ENCODE measurements at regions not wholly inside any gene's neighbourhood (a gene's known extent, or its start where the extent isn't known, plus 50 kb on each side); places are given as distances from the start of the nearest gene placed in this dataset.
"Not testable (repeated sequence)": the region's sequence is repeated elsewhere in the genome, so short reads cannot be mapped to it uniquely, and the experiment has no call there.

DNA sequence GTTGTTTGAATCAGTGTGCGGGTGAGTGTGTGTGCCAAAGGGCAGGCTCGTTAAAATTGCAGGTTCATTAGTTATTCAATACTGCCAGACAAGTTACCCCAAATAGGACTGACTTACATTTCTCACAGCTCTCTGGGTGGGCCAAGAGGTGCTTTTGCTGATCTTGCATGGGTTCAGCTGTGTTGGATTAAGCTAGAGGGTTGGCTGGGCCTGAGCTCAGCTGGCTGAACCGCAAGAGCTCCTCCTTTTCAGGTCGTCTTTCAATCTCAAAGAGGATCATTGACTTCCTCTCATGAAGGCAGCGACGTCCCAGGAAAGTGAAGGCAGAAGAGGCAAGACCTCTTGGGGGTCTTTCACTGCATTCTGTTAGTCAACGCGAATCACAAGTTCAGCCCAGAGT, 343.3 kb upstream of the FRG1 start:
- Histone ChIP-seq H3K9me3 (no peaks in the 10 kb centered on the region), H3K27me3 (ENCODE audit: low read depth) (no peaks in the 10 kb centered on the region), H3K4me1 (no peaks in the 10 kb centered on the region), H3K36me3 (replicated peaks) (no peaks in the 10 kb centered on the region), H3K4me3 (no peak overlapping the region)
- no peak for DNase-seq (ENCODE audit: low spot score in 2 of 2)
- in situ Hi-C loops (cut with MboI; ENCODE audit: low sequenced_read_pairs): no loop called here

DNA sequence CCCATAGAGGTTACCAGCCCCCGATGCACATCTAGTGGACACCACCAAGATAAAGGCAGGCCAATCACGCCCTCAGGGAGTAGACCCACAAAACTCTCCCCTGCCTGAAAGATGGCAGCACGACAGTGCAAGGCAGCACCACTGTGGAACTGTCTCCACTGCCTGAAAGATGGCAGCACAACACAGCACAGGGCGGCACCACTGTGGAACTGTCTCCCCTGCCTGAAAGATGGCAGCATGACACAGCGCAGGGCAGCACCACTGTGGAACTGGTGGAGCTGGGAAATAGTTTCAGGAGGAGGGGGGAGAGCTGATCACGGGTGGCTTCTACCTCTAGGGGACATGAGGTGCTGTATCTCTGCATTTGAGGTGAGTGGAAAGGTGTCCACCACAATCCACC, 340.4 kb upstream of the FRG1 start:
- Histone ChIP-seq H3K9me3 (no peaks in the 10 kb centered on the region), H3K27me3 (ENCODE audit: low read depth) (no peaks in the 10 kb centered on the region), H3K36me3 (replicated peaks) (no peaks in the 10 kb centered on the region), H3K4me3 (no peak overlapping the region), H3K4me1 (no peaks in the 10 kb centered on the region)
- in situ Hi-C loops (cut with MboI; ENCODE audit: low sequenced_read_pairs): no loop called here
- DNase-seq (ENCODE audit: low spot score in 2 of 2): no peak

DNA sequence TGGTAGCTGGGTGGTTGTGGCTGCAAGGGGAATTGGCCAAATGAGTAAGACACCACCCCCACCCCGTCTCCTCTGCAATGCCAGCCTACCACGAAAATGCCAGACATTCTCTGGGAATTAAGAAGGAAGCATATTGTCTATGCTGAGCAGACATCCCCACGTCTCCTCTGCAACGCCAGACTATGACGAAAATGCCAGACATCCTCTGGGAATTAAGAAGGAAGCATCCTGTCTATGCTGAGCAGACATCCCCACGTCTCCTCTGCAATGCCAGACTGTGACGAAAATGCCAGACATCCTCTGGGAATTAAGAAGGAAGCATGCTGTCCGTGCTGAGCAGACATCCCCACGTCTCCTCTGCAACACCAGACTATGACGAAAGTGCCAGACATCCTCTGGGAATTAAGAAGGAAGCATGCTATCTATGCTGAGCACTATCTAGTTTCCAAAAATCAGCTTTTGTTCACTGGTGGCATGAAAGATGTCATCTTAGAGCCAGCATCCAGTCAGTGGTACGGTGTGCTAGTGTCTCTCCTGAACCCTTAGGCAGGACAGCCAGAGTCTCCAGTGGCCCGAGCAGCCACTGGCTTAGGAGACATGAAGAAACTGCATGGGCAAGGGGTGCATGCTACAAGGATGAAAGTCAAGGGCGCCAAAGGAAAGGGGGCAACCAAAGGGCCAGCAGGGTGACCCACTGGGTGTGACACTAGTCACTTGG, 339.8 kb upstream of the FRG1 start:
- Histone ChIP-seq H3K4me1 (no peaks in the 10 kb centered on the region), H3K9me3 (no peaks in the 10 kb centered on the region), H3K4me3 (no peak overlapping the region), H3K36me3 (replicated peaks) (no peaks in the 10 kb centered on the region), H3K27me3 (ENCODE audit: low read depth) (no peaks in the 10 kb centered on the region)
- no peak for DNase-seq (ENCODE audit: low spot score in 2 of 2)
- in situ Hi-C loops (cut with MboI; ENCODE audit: low sequenced_read_pairs): no loop called here

DNA sequence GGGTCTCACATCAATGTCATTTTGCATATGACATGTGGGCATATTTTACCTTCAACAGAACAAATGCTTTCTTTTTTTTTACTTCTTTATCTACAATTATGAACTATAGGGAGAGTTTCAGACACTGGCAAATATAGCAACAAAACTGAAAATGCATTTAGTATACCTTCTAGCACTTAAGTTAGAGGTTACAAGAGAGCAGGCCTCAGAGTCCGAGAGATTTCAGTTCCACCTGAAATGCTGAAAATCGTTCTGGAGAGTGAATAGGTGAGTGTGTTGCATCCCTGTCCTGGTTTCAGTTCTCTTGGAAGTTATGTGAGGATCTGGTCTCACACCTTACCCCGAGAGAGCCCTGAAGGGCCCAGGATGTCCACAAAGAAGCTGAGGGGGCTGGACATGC, 337.8 kb upstream of the FRG1 start:
- H3K9me3 ChIP-seq; H3K4me3 ChIP-seq; DNase-seq (ENCODE audit: low spot score in 2 of 2); in situ Hi-C loops (cut with MboI; ENCODE audit: low sequenced_read_pairs); H3K27me3 ChIP-seq (ENCODE audit: low read depth); H3K36me3 ChIP-seq (replicated peaks); H3K4me1 ChIP-seq: not testable (repeated sequence)

DNA sequence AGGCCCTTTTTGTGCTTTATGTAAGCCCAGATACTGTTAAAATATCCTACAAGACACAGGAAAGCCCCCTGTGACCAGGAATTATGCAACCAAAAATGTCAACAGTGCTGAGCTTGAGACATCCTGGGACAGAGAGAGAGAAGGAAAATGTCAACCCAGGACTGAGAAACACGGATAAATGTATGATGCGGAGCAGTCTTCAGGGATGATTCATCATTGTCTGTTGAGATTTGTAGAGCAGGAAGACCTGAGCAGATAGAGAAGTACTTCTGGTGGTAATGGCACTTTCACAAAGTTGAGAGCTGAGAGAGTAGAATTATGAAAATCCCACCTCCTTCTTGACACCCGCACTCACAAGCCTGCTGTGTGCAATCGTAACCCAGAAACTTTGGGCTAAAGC, 330.1 kb upstream of the FRG1 start:
- H3K4me1 ChIP-seq: not testable (repeated sequence)

DNA sequence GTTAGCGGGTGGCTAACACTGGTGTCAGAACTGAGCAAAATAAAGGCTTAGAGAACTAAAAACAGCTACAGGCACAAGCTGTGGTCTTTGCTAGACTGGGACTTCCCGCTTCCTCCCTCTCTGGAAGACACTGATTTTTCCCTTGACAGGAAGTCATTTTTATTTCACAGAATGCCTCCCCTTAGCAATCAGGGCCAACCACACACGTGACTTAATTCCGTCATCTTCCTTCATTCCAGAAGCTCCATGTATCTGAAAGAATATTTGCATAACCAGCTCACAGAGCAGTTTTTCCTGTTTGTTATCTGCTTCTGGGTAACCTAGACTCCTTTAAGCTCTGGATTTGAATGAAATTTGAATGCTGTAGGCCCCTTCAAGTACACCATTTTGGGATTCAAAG, 327.5 kb upstream of the FRG1 start:
- Histone ChIP-seq H3K4me3 (no peak overlapping the region), H3K4me1 (no peaks in the 10 kb centered on the region), H3K9me3 (no peaks in the 10 kb centered on the region), H3K27me3 (ENCODE audit: low read depth) (no peaks in the 10 kb centered on the region), H3K36me3 (replicated peaks) (no peaks in the 10 kb centered on the region)
- DNase-seq (ENCODE audit: low spot score in 2 of 2): no peak
- in situ Hi-C loops (cut with MboI; ENCODE audit: low sequenced_read_pairs): no loop called here

More for the DNA sequence above, 330.1 kb upstream of the FRG1 start:
- DNase-seq (ENCODE audit: low spot score in 2 of 2); in situ Hi-C loops (cut with MboI; ENCODE audit: low sequenced_read_pairs); H3K9me3 ChIP-seq; H3K36me3 ChIP-seq (replicated peaks); H3K27me3 ChIP-seq (ENCODE audit: low read depth); H3K4me3 ChIP-seq: not testable (repeated sequence)

DNA sequence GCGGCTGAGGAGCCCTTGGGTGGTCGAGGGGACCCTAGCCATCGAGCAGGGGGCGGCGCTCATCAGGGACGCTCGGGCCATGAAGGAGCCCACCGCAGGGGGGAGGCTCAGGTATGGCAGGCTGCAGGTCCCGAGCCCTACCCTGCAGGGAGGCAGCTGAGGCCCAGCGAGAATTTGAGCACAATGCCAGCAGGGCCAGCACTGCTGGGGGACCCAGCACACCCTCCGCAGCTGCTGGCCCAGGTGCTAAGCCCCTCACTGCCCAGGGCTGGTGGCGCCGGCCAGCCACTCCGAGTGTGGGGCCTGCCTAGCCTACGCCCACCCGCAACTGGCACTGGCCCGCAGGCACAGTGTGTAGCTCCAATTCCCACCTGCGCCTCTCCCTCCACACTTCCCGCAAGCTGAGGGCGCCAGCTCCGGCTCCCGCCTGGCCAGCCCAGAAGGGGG, 325.4 kb upstream of the FRG1 start:
- H3K9me3 ChIP-seq: no peaks in the 10 kb centered on the region
- H3K27me3 ChIP-seq (ENCODE audit: low read depth): no peaks in the 10 kb centered on the region
- H3K4me1 ChIP-seq: no peaks in the 10 kb centered on the region
- no peak overlapping the region for H3K4me3 ChIP-seq
- in situ Hi-C loops (cut with MboI; ENCODE audit: low sequenced_read_pairs): no loop called here
- no peaks in the 10 kb centered on the region for H3K36me3 ChIP-seq (replicated peaks)
- no peak for DNase-seq (ENCODE audit: low spot score in 2 of 2)

DNA sequence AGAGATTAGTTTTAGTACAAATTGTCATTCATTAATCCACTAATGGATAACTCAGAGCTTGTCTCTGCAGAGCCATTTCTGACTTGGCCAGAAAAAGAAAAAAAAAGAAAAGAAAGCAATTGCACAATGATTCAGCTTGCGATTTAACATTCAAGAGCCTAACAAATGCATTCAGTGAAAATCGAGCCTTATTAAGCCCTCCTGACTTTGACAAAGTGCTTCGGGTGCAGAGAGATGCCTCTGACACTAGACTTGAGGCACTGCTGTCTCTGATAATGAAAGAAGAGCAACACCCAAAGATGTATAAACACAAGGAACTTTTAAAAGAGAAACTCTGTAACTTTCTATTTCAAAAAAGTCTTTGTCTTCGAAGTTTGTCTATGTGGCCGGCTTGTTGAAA, 322.9 kb upstream of the FRG1 start:
- H3K4me3 ChIP-seq; DNase-seq (ENCODE audit: low spot score in 2 of 2); H3K9me3 ChIP-seq; H3K4me1 ChIP-seq; in situ Hi-C loops (cut with MboI; ENCODE audit: low sequenced_read_pairs); H3K27me3 ChIP-seq (ENCODE audit: low read depth); H3K36me3 ChIP-seq (replicated peaks): not testable (repeated sequence)

DNA sequence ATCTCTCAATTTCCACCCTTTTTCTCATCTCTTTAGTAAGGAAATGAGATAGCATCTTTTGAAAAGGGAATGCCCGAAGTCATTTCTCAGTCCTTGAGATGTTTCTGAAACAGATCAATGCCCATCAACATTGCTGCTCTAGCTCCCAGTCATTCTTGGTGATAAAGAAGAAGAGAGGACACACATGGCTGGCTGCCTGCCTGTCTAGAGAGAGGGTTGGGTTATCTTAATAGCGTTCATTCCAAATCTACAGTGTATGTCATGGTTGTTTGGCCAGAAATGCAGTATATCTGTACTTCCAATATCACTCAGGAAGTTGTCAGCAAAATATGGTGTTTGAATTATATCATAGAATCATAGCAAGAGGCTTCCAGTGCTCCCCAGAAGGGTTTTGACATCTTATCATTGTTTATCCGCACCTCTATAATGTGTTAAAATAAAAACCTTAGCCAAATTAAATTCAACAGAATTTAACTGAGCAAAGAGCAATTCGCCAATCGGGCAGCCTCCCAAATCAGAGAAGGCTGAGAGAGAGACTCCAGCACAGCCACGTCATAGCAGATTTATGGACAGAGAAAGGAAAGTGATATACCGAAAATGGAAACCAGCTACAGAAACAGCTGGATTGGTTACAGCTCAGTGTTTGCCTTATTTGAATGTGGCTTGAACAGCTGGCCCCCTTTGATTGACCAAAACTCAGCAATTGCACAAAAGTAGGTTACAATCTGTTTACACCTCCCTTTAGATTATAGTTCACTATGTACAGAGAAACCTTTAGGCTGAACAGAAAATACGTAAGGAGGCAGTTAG, 321.0 kb upstream of the FRG1 start:
- H3K36me3 ChIP-seq (replicated peaks); in situ Hi-C loops (cut with MboI; ENCODE audit: low sequenced_read_pairs); DNase-seq (ENCODE audit: low spot score in 2 of 2); H3K9me3 ChIP-seq; H3K27me3 ChIP-seq (ENCODE audit: low read depth); H3K4me1 ChIP-seq; H3K4me3 ChIP-seq: not testable (repeated sequence)

DNA sequence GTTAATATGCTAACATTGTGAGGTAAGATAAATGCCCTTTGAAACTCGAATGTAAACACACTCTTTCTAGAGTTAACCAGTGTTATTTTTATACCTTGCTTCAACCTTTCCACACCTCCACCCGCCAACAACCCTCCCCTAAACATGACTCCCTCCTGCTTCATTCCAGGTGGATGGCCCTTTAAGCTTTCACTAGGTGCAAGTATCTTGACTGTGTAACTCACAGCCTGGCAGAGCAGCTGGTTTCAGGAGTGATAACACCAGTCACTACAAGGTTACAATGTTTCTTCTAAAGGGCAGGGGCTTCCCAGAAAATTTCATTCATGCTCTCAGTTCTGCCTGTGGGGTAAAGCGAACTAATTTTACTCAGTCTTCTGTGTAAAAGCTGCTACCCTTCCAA, 318.1 kb upstream of the FRG1 start:
- H3K27me3 ChIP-seq (ENCODE audit: low read depth); H3K4me3 ChIP-seq; DNase-seq (ENCODE audit: low spot score in 2 of 2); H3K4me1 ChIP-seq; in situ Hi-C loops (cut with MboI; ENCODE audit: low sequenced_read_pairs); H3K9me3 ChIP-seq; H3K36me3 ChIP-seq (replicated peaks): not testable (repeated sequence)

DNA sequence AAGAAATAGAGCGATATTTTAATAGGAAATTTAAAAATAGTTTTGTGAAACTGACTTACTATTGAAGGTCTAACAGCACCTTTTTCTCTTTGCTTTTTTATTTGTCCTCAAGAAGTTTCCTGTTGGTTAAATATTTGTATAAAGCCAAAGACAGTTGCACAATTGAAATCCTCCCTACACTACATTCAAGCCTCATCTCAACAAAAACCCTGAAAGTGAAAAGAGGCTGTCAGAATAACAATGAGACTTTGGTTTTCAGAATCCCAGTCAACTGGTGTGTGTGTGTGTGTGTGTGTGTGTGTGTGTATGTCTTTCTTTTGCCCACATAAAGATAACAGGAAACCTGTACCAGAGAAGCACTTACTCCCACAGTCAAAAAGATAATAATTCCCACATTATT, 313.6 kb upstream of the FRG1 start:
- H3K36me3 ChIP-seq (replicated peaks); H3K4me3 ChIP-seq; DNase-seq (ENCODE audit: low spot score in 2 of 2); H3K9me3 ChIP-seq; H3K4me1 ChIP-seq; in situ Hi-C loops (cut with MboI; ENCODE audit: low sequenced_read_pairs); H3K27me3 ChIP-seq (ENCODE audit: low read depth): not testable (repeated sequence)

DNA sequence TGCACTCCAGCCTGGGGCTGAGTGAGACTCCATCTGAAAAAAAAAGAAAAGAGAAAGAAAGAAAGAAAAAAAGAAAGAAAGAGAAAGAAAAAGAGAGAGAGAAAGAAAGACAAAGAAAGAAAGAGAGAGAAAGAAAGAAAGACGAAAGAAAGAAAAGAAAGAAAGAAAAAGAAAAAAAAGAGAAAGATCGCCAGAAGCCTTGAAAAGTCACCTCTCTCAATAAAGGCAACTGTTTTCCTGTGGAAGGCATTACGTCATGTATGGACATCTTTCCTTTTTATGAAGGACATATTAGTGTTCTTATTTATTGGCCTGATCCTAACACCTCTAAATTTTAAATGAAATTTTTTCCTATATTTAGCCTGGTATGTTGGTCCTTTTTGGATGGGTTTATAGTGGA, 310.9 kb upstream of the FRG1 start:
- H3K4me1 ChIP-seq; H3K9me3 ChIP-seq; H3K4me3 ChIP-seq; H3K27me3 ChIP-seq (ENCODE audit: low read depth); H3K36me3 ChIP-seq (replicated peaks); DNase-seq (ENCODE audit: low spot score in 2 of 2); in situ Hi-C loops (cut with MboI; ENCODE audit: low sequenced_read_pairs): not testable (repeated sequence)

DNA sequence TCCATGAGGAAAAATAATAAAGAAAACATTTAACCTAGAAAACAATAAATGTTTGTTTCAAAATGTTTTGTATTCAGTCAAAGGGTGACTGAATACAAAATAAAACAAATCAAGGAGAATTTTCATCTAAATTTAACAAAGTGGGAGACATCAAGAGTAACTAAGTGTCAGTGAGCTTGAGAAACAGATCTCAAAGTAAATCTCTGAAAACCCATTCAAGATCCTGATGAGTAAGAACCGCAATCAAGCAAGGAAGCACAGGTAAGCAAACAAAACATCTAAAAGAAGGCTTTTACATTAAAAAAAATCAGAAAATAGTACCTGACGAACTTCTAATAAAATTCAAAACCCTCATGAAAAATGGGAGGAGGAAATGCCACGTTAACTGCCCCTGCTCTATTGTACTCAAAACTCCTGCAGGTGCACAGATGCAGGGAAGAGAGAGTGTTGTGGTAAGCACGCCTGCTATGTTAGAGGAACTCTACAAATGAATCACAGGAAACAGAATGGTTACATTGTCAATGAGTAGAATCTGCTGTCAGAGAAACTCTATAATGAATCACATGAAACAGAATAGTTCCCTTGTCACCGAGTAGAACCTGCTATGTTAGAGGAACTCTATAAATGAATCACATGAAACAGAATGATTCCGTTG, 309.6 kb upstream of the FRG1 start:
- H3K4me1 ChIP-seq; DNase-seq (ENCODE audit: low spot score in 2 of 2); H3K27me3 ChIP-seq (ENCODE audit: low read depth); H3K9me3 ChIP-seq; in situ Hi-C loops (cut with MboI; ENCODE audit: low sequenced_read_pairs); H3K4me3 ChIP-seq; H3K36me3 ChIP-seq (replicated peaks): not testable (repeated sequence)

DNA sequence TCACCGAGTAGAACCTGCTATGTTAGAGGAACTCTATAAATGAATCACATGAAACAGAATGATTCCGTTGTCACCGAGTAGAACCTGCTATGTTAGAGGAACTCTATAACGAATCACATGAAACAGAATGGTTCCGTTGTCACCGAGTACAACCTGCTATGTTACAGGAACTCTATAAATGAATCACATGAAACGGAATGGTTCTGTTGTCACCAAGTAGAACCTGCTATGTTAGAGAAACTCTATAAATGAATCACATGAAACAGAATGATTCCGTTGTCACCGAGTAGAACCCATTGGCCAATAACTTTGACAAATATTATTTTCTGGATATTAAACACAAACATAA, 309.1 kb upstream of the FRG1 start:
- H3K27me3 ChIP-seq (ENCODE audit: low read depth); H3K4me1 ChIP-seq; H3K4me3 ChIP-seq; in situ Hi-C loops (cut with MboI; ENCODE audit: low sequenced_read_pairs); H3K9me3 ChIP-seq; H3K36me3 ChIP-seq (replicated peaks); DNase-seq (ENCODE audit: low spot score in 2 of 2): not testable (repeated sequence)
